Fibroblast of lung (primary cell): ENCODE measurements at regions not wholly inside any gene's neighbourhood (a gene's known extent, or its start where the extent isn't known, plus 50 kb on each side); places are given as distances from the start of the nearest gene placed in this dataset.

Source experiments
- DNase-seq, 2 donors: peaks; one replicate each; pipeline versions ENCODE4 v3.0.0 to v3.0.0-alpha.2; 2010; ENCODE audit warnings: low read depth in 2 of 2
- H2AFZ ChIP-seq: 2 replicates; pipeline ENCODE4 v1.5.1; 2012; ENCODE audit warnings: low read length, control low read depth, inconsistent platforms
- H3K27ac ChIP-seq: 2 replicates; pipeline ENCODE4 v1.5.1; 2011; ENCODE audit warnings: low read length, control low read depth; ENCODE audit not compliant: insufficient read depth
- H3K27me3 ChIP-seq: 2 replicates; pipeline ENCODE4 v1.5.1; 2011; ENCODE audit warnings: mild to moderate bottlenecking, low read length; ENCODE audit not compliant: control insufficient read depth, insufficient read depth
- H3K36me3 ChIP-seq: 2 replicates; pipeline ENCODE4 v1.5.1; 2011; ENCODE audit warnings: low read length; ENCODE audit not compliant: control insufficient read depth, insufficient read depth
- H3K4me1 ChIP-seq: 2 replicates; pipeline ENCODE4 v1.5.1; 2011; ENCODE audit warnings: low read length; ENCODE audit not compliant: control insufficient read depth, insufficient read depth; ENCODE audit errors: extremely low read depth
- H3K4me2 ChIP-seq: 2 replicates; pipeline ENCODE4 v1.5.1; 2011; ENCODE audit warnings: low read length, control low read depth; ENCODE audit not compliant: insufficient read depth; ENCODE audit errors: extremely low read depth
- H3K4me3 ChIP-seq, 4 experiments: fragments of 200-600 bp in 1 of 4; sonication (generic) in 1 of 4; replicated peaks in 1 of 4; 2 replicates each; pipeline ENCODE4 v1.5.1; 2011 to 2016; ENCODE audit warnings: low read length in 4 of 4, low read depth in 3 of 4, mild to moderate bottlenecking in 3 of 4, control low read depth in 2 of 4, inconsistent platforms in 1 of 4, mixed read lengths in 1 of 4; ENCODE audit not compliant: insufficient read depth in 1 of 4; ENCODE audit errors: control extremely low read depth in 1 of 4
- H3K79me2 ChIP-seq: 2 replicates; pipeline ENCODE4 v1.5.1; 2012; ENCODE audit warnings: mild to moderate bottlenecking, low read length, inconsistent platforms; ENCODE audit not compliant: control insufficient read depth, insufficient read depth
- H3K9ac ChIP-seq: 2 replicates; pipeline ENCODE4 v1.5.1; 2011; ENCODE audit warnings: mild to moderate bottlenecking, low read length, control low read depth; ENCODE audit not compliant: insufficient read depth
- H3K9me3 ChIP-seq: 2 replicates; pipeline ENCODE4 v1.5.1; 2012; ENCODE audit warnings: low read depth, low read length; ENCODE audit not compliant: control insufficient read depth, insufficient read depth
- H4K20me1 ChIP-seq: 2 replicates; pipeline ENCODE4 v1.5.1; 2011; ENCODE audit warnings: low read length; ENCODE audit not compliant: control insufficient read depth, insufficient read depth; ENCODE audit errors: extremely low read depth
- CTCF ChIP-seq, 2 donors: IDR thresholded peaks in 1 of 2; conservative IDR thresholded peaks in 1 of 2; 1 replicate in 1 of 2; 2 replicates in 1 of 2; pipeline ENCODE4 v1.5.1; 2011 to 2012; ENCODE audit warnings: low read length in 2 of 2, control low read depth in 1 of 2, inconsistent platforms in 1 of 2, low read depth in 1 of 2, mild to moderate bottlenecking in 1 of 2
- EZH2 ChIP-seq: IDR thresholded peaks from 2 replicates; pipeline ENCODE4 v1.5.1; 2012; ENCODE audit warnings: low read length, control low read depth, mild to moderate bottlenecking; ENCODE audit errors: missing control alignments

- no peak overlapping the region for H3K4me3 ChIP-seq
- no peak overlapping the region for H3K27ac ChIP-seq
- no peak for TF ChIP-seq CTCF (conservative IDR thresholded peaks at IDR 0.05 in 1 of 2, IDR thresholded peaks at IDR 0.05 in 1 of 2; ENCODE audit: low read depth in 1 of 2, low read length in 2 of 2)
- no peak for TF ChIP-seq EZH2
- no peak overlapping the region for H3K4me2 ChIP-seq
- H3K79me2 ChIP-seq = no peaks in the 10 kb centered on the region
- no peak for DNase-seq
- no peak overlapping the region for H2AFZ ChIP-seq
- no peaks in the 10 kb centered on the region for H3K4me1 ChIP-seq
- H3K9me3 ChIP-seq = no peaks in the 10 kb centered on the region
- H3K27me3 ChIP-seq = no peaks in the 10 kb centered on the region
- H3K36me3 ChIP-seq = no peaks in the 10 kb centered on the region
- no peaks in the 10 kb centered on the region for H4K20me1 ChIP-seq
- no peak overlapping the region for H3K9ac ChIP-seq
Measured at GRCh38 chr13:99828735-99829134, 142.8 kb downstream of the ZIC5 start.

- no peaks in the 10 kb centered on the region for H3K79me2 ChIP-seq
- no peak overlapping the region for H3K27ac ChIP-seq
- no peak overlapping the region for H3K4me3 ChIP-seq
- H3K4me1 ChIP-seq = no peaks in the 10 kb centered on the region
- H3K9ac ChIP-seq = no peak overlapping the region
- H3K36me3 ChIP-seq = no peaks in the 10 kb centered on the region
- no peaks in the 10 kb centered on the region for H3K9me3 ChIP-seq
- TF ChIP-seq EZH2 = no peak
- no peak for TF ChIP-seq CTCF (conservative IDR thresholded peaks at IDR 0.05 in 1 of 2, IDR thresholded peaks at IDR 0.05 in 1 of 2; ENCODE audit: low read depth in 1 of 2, low read length in 2 of 2)
- DNase-seq = no peak
- H2AFZ ChIP-seq = no peak overlapping the region
- H3K27me3 ChIP-seq = no peaks in the 10 kb centered on the region
- no peak overlapping the region for H3K4me2 ChIP-seq
- no peaks in the 10 kb centered on the region for H4K20me1 ChIP-seq
Measured at GRCh38 chr13:99828123-99828522, 143.4 kb downstream of the ZIC5 start.

GRCh38 chr13:99827011-99827772, 144.4 kb downstream of the ZIC5 start:
- peak in 1 of 2 donors; percentile 6 for DNase-seq
- no peaks in the 10 kb centered on the region for H3K4me1 ChIP-seq
- no peak overlapping the region for H3K4me2 ChIP-seq
- H3K36me3 ChIP-seq = no peaks in the 10 kb centered on the region
- no peaks in the 10 kb centered on the region for H3K9me3 ChIP-seq
- no peaks in the 10 kb centered on the region for H3K79me2 ChIP-seq
- H3K27ac ChIP-seq = no peak overlapping the region
- H4K20me1 ChIP-seq = no peaks in the 10 kb centered on the region
- H3K4me3 ChIP-seq = no peak overlapping the region
- H3K9ac ChIP-seq = no peak overlapping the region
- H2AFZ ChIP-seq = no peak overlapping the region
- H3K27me3 ChIP-seq = no peaks in the 10 kb centered on the region
- TF ChIP-seq EZH2 = no peak
- no peak for TF ChIP-seq CTCF (conservative IDR thresholded peaks at IDR 0.05 in 1 of 2, IDR thresholded peaks at IDR 0.05 in 1 of 2; ENCODE audit: low read depth in 1 of 2, low read length in 2 of 2)
